HG03064 (cell line): ENCODE measurements at regions not wholly inside any gene's neighbourhood (a gene's known extent, or its start where the extent isn't known, plus 50 kb on each side); places are given as distances from the start of the nearest gene placed in this dataset.

ENCODE experiments used
- ATAC-seq: cut with Tn5 transposase; IDR thresholded peaks from one replicate; pipeline ENCODE4 v1.9.1; 2021; ENCODE audit warnings: low read depth; ENCODE audit not compliant: unreplicated experiment

GRCh38 chr2:60174146-60174545, 379.3 kb downstream of the BCL11A start:
- no peak for ATAC-seq

GRCh38 chr2:60172801-60173200, 380.7 kb downstream of the BCL11A start:
- ATAC-seq, result no peak

GRCh38 chr2:60170272-60170671, 383.2 kb downstream of the BCL11A start:
- ATAC-seq, result no peak

- ATAC-seq, result no peak
These were observed 385.2 kb downstream of the BCL11A start for GRCh38 chr2:60168247-60168646.

- ATAC-seq, result no peak
These were observed 386.4 kb downstream of the BCL11A start for GRCh38 chr2:60167089-60167488.

GRCh38 chr2:60163691-60164090, 389.8 kb downstream of the BCL11A start:
- ATAC-seq, result no peak

- no peak for ATAC-seq
These were observed 393.9 kb downstream of the BCL11A start for GRCh38 chr2:60159519-60159918.

- ATAC-seq, result peak; percentile 62
These were observed 395.2 kb downstream of the BCL11A start for GRCh38 chr2:60158262-60158661.

GRCh38 chr2:60157283-60157682, 396.2 kb downstream of the BCL11A start:
- no peak for ATAC-seq

- no peak for ATAC-seq
These were observed 399.3 kb downstream of the BCL11A start for GRCh38 chr2:60154142-60154541.

- ATAC-seq, result no peak
These were observed 401.1 kb downstream of the BCL11A start for GRCh38 chr2:60152226-60152833.

GRCh38 chr2:60149176-60149575, 404.3 kb downstream of the BCL11A start:
- no peak for ATAC-seq

- no peak for ATAC-seq
These were observed 404.7 kb downstream of the BCL11A start for GRCh38 chr2:60148716-60149115.

GRCh38 chr2:60140185-60140584, 413.3 kb downstream of the BCL11A start:
- ATAC-seq, result no peak

- ATAC-seq, result no peak
These were observed 416.5 kb downstream of the BCL11A start for GRCh38 chr2:60136913-60137312.

GRCh38 chr2:60127191-60127590, 426.3 kb downstream of the BCL11A start:
- no peak for ATAC-seq

GRCh38 chr2:60125611-60126426, 427.6 kb downstream of the BCL11A start:
- no peak for ATAC-seq

- no peak for ATAC-seq
These were observed 433.7 kb downstream of the BCL11A start for GRCh38 chr2:60119778-60120177.

GRCh38 chr2:60118917-60119316, 434.5 kb downstream of the BCL11A start:
- no peak for ATAC-seq

GRCh38 chr2:60118061-60118460, 435.4 kb downstream of the BCL11A start:
- ATAC-seq, result no peak

GRCh38 chr2:60116161-60116875, 437.1 kb downstream of the BCL11A start:
- ATAC-seq, result no peak

- ATAC-seq, result no peak
These were observed 443.7 kb downstream of the BCL11A start for GRCh38 chr2:60109744-60110143.
